HUES48 (cell line): ENCODE measurements at regions not wholly inside any gene's neighbourhood (a gene's known extent, or its start where the extent isn't known, plus 50 kb on each side); places are given as distances from the start of the nearest gene placed in this dataset.

Experiments used
- H3K27ac ChIP-seq: one replicate; pipeline ENCODE4 v1.7.0; 2013; ENCODE audit warnings: low read depth, low read length, inconsistent platforms
- H3K27me3 ChIP-seq: 2 replicates; pipeline ENCODE4 v1.6.1; 2013; ENCODE audit warnings: mild to moderate bottlenecking, low read length; ENCODE audit not compliant: control insufficient read depth, insufficient read depth
- H3K36me3 ChIP-seq: 2 replicates; pipeline ENCODE4 v1.6.1; 2013; ENCODE audit warnings: low read length; ENCODE audit not compliant: control insufficient read depth, insufficient read depth
- H3K4me1 ChIP-seq: 2 replicates; pipeline ENCODE4 v1.6.1; 2013; ENCODE audit warnings: mild to moderate bottlenecking, low read length; ENCODE audit not compliant: control insufficient read depth, insufficient read depth
- H3K4me3 ChIP-seq: 2 replicates; pipeline ENCODE4 v1.5.1; 2013; ENCODE audit warnings: mild to moderate bottlenecking, low read depth, low read length
- H3K9ac ChIP-seq: 2 replicates; pipeline ENCODE4 v1.6.1; 2013; ENCODE audit warnings: mild to moderate bottlenecking, low read depth, low read length, moderate library complexity
- H3K9me3 ChIP-seq: 2 replicates; pipeline ENCODE4 v1.6.1; 2013; ENCODE audit warnings: low read length; ENCODE audit not compliant: control insufficient read depth, insufficient read depth

DNA sequence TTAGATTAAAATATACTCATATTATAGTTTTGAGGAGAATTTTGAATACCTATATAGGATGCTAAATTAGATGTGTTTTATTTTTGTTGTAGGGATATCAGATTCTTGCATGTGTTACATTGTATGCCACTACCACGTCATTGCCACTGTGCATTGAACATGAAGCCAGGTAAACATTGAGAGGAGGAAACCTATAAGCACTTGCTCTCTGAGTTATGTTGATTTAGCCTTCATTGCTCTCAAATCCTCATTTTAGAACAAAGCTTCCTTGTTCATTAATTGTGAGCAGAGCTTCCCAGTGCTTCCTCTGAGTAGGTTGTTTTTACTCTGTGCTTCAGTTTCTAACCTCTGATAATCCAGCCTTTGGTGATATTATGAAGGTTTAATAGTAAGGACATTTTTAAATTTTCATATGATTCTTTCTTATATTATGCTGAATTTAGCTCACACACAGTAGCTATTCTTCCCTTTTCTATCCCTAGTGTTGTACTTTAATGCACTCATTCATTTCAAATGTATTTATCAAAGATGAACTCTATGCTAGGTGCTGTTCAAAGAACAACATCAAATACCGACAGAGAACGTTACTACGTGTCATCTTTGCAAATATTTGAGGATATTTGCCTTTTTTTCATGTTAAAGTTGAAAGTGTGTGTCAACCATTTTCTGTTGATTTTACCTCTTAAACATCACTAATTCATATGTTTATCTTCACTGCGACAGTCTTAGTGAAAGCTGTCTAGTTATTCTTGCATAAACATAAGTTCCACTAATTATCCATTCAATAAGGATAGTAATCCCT, 1448.0 kb upstream of the MIR17HG start:
- H3K9ac ChIP-seq = no peak overlapping the region
- H3K27me3 ChIP-seq = no peaks in the 10 kb centered on the region
- no peaks in the 10 kb centered on the region for H3K9me3 ChIP-seq
- H3K4me3 ChIP-seq = no peak overlapping the region
- no peaks in the 10 kb centered on the region for H3K36me3 ChIP-seq
- no peaks in the 10 kb centered on the region for H3K4me1 ChIP-seq
- no peak overlapping the region for H3K27ac ChIP-seq

DNA sequence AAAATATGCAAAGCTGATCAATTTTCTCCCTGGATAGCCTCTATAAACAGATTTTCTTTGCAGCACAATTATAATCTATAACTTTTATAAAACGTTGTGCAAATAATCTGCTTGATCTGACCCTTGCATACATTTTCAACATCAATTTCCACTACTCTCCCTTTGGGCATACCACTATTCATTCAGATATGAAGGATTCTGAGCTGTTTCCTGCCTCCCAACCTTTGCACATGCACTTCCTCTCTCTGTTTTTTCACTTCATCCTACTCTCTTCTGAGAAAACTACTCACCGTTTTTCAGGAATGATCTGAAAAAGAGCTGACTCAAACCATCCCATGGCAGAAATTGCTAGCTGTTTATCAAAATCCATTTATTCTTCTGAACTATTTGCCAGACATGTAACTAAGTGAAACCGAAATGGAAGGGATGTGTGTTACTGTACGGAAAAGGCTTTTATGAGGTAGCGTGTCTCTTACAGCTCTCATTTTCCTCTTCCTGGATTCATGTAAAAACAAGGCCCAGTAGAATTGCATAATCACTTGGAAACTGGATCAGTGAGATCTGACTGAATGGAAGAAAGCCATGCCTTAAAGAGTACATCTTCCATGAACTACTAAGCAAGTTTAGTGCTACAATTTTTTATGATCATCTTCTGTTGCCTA, 1447.3 kb upstream of the MIR17HG start:
- H3K9ac ChIP-seq = no peak overlapping the region
- no peak overlapping the region for H3K27ac ChIP-seq
- H3K4me1 ChIP-seq = no peaks in the 10 kb centered on the region
- H3K9me3 ChIP-seq = no peaks in the 10 kb centered on the region
- H3K27me3 ChIP-seq = no peaks in the 10 kb centered on the region
- H3K4me3 ChIP-seq = no peak overlapping the region
- H3K36me3 ChIP-seq = no peaks in the 10 kb centered on the region

DNA sequence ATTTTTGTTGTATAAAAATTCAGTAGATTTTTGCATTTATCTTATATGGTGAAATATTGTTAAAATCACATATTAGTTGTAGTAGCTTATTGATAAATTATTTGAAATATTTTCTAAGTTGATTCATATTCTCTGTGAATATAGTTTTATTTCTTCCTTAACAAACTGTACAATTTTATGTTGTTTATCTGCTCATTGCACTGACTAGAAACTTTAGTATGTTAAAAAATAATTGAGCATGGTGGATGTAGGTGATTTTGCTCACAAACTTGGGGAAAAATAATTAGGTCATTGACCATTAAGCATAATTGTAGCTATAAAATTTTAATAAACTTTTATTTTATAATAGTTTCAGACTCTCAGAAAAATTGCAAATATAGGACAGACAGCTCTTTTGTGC, 1445.3 kb upstream of the MIR17HG start:
- H3K27me3 ChIP-seq = no peaks in the 10 kb centered on the region
- H3K9ac ChIP-seq = no peak overlapping the region
- H3K4me1 ChIP-seq = no peaks in the 10 kb centered on the region
- H3K36me3 ChIP-seq = no peaks in the 10 kb centered on the region
- no peak overlapping the region for H3K27ac ChIP-seq
- H3K4me3 ChIP-seq = no peak overlapping the region
- no peaks in the 10 kb centered on the region for H3K9me3 ChIP-seq

DNA sequence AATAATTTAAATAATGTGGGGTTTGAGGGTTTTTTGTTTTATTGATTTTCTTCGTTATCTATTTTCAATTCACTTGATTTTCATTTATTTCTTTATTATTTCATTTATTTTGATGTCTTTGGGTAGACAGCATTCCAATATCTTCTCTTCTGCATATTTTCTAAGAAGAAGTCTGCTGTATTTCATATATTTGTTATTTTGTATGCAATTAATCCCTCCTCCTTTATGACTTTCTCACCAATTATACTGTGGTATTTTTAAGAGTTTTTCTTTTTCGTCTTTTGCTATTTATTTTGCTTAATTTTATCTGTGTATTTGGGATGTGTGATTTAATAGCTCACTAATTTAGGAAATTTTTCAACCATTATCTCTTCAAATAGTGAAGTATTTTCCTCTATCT, 1444.4 kb upstream of the MIR17HG start:
- no peaks in the 10 kb centered on the region for H3K9me3 ChIP-seq
- H3K27me3 ChIP-seq = no peaks in the 10 kb centered on the region
- H3K9ac ChIP-seq = no peak overlapping the region
- no peak overlapping the region for H3K4me3 ChIP-seq
- H3K27ac ChIP-seq = no peak overlapping the region
- H3K4me1 ChIP-seq = no peaks in the 10 kb centered on the region
- H3K36me3 ChIP-seq = no peaks in the 10 kb centered on the region

DNA sequence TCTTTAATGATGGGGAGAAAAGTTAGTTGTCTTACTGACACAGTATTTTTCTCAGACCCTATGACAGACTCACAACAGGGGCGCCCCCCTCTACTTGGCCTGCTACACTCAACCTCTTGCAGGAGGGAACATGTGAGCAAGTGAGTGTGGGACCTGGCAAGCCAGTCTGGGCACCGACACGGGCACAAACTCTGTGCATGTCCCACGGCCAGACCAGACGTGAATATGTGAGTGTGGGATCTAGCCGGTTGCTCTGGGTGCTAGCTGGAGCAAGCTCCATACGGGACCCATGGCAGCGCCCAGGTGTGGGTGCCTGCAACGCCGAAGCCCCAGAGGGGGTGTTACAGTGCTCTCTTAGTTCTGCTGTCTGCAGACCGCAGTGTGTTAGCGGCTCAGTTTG, 1437.3 kb upstream of the MIR17HG start:
- Histone ChIP-seq H3K27ac (no peak overlapping the region), H3K4me3 (no peak overlapping the region), H3K4me1 (no peaks in the 10 kb centered on the region), H3K36me3 (no peaks in the 10 kb centered on the region), H3K9ac (no peak overlapping the region), H3K27me3 (no peaks in the 10 kb centered on the region), H3K9me3 (no peaks in the 10 kb centered on the region)

DNA sequence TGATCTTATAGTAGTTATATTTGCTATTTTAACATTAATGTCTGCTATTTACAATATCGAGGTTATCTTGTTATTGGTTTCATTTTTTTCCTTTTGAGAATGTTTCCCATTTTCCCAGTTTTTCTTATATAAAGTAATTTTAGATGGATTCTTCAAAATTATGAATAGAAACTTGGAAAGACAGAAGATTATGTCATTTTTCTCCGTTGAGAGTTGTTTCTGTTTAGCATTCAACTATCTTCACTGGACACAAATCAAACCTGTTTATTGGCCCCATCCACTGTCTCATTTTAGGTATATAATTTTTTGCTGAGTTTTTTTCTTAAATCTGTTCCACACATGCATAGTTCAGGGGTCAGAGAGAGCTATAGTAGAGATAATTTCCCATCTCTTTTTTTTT, 1430.9 kb upstream of the MIR17HG start:
- no peaks in the 10 kb centered on the region for H3K4me1 ChIP-seq
- no peaks in the 10 kb centered on the region for H3K36me3 ChIP-seq
- H3K9me3 ChIP-seq = no peaks in the 10 kb centered on the region
- H3K27me3 ChIP-seq = no peaks in the 10 kb centered on the region
- H3K27ac ChIP-seq = no peak overlapping the region
- H3K4me3 ChIP-seq = no peak overlapping the region
- no peak overlapping the region for H3K9ac ChIP-seq

DNA sequence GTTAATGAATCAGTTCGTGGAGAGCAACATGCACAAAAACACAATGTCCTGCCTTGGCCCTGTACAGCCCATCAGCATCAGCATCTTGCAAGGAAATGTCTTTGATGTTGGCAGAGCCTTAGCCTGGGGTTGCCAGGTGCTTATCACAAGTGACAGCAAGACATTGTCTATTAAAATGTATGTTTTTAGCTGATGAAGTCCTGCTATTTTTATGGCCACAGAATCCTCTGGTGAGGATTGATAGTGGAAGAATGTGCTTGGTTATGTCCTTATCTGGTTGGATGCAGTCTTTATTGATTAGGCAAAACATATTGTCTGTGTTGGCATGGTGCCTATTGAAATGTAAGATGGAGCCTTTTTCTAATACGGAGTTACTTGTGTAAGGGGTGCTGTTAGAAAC, 1427.0 kb upstream of the MIR17HG start:
- H3K27me3 ChIP-seq = no peaks in the 10 kb centered on the region

DNA sequence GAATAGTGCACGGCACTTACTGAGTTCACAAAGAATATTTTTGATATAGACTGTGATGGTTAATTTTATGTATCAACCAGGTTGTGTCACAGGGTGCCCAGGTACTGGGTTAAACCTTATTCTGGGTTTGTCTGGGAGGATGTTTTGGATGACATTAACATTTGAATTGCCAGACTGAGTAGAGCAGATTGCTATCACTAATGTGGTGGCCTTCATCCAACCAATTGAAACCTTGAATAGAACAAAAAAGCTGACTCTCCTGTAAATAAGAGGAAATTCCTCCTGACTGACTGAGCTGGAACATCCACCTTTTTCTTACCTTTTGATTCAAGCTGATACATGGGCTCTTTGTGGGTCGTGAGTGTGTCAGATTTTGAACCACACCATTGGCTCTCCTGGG, 1424.4 kb upstream of the MIR17HG start:
- Histone ChIP-seq H3K4me1 (no peaks in the 10 kb centered on the region), H3K27me3 (no peaks in the 10 kb centered on the region), H3K27ac (no peak overlapping the region), H3K9ac (no peak overlapping the region), H3K4me3 (no peak overlapping the region), H3K36me3 (no peaks in the 10 kb centered on the region), H3K9me3 (no peaks in the 10 kb centered on the region)

More for the DNA sequence above, 1427.0 kb upstream of the MIR17HG start:
- no peaks in the 10 kb centered on the region for H3K4me1 ChIP-seq
- no peaks in the 10 kb centered on the region for H3K9me3 ChIP-seq
- H3K9ac ChIP-seq = no peak overlapping the region
- H3K4me3 ChIP-seq = no peak overlapping the region
- H3K36me3 ChIP-seq = no peaks in the 10 kb centered on the region
- H3K27ac ChIP-seq = no peak overlapping the region

DNA sequence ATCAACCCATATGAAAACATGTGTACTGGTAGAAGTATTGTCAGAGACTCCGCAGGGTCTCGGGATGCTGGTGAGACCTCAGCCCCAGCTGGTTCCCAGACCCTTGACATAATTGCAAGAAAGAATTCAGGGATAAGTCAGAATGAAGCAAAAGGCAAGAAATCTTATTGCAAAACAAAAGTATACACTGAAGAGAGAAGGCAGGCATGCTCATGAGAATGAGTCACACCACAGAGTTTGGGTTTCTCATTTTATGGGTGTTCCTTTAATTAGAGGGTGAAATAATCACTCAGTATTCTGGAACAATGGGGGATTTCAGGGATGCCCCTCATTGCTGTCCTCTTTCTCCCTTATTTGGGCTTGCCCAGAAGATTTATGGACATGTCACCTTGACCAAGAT, 1423.8 kb upstream of the MIR17HG start:
- Histone ChIP-seq H3K9me3 (no peaks in the 10 kb centered on the region), H3K4me1 (no peaks in the 10 kb centered on the region), H3K27ac (no peak overlapping the region), H3K4me3 (no peak overlapping the region), H3K9ac (no peak overlapping the region), H3K36me3 (no peaks in the 10 kb centered on the region), H3K27me3 (no peaks in the 10 kb centered on the region)

DNA sequence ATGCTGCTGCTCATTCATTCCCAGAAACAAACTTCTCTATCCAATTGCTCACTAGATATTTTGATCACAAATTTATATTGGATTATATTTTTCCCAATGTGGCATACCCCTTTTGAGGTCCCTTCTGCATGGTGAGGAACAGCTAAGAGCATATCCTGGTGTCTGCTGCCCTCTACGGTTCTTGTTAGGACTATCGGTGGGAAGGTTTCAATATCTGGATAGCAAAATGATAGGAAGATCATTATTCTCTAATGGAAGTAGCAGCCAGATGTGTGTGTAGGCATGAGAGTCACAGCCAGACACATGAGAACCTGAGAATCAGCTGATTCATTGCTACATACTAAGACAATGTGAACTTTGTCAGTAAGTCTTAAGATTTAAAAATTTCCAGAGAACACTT, 1422.4 kb upstream of the MIR17HG start:
- no peaks in the 10 kb centered on the region for H3K4me1 ChIP-seq
- H3K36me3 ChIP-seq = no peaks in the 10 kb centered on the region
- no peak overlapping the region for H3K4me3 ChIP-seq
- H3K9ac ChIP-seq = no peak overlapping the region
- no peaks in the 10 kb centered on the region for H3K27me3 ChIP-seq
- H3K9me3 ChIP-seq = no peaks in the 10 kb centered on the region
- no peak overlapping the region for H3K27ac ChIP-seq

DNA sequence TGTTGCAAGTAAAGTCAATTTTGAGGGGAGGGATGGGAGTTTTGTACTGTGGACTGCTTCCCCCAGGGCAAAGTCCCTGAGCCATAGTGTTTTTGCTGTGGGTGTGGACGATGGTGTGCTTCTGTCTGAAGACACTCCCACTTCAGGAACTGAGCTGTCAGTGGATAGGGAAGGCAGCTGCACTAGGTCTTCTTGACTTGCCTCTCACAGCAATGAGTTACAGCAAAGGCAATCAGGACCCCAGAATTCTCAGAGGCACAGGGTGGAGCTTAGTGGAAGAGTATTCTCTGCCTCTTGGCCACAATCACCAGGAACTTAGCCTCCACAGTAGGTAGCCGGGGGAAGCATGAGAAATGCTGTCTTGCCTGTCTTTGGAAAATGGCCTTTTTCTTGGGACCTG, 1416.6 kb upstream of the MIR17HG start:
- Histone ChIP-seq H3K4me3 (no peak overlapping the region), H3K9me3 (no peaks in the 10 kb centered on the region), H3K4me1 (no peaks in the 10 kb centered on the region), H3K9ac (no peak overlapping the region), H3K36me3 (no peaks in the 10 kb centered on the region), H3K27me3 (no peaks in the 10 kb centered on the region), H3K27ac (no peak overlapping the region)
